ENCODE measurements at regions not wholly inside any gene's neighbourhood (a gene's known extent, or its start where the extent isn't known, plus 50 kb on each side); places are given as distances from the start of the nearest gene placed in this dataset.

GRCh38 chr12:4157122-4157521 lies 116.4 kb upstream of the CCND2 start:
- Histone ChIP-seq H4K20me1 (ENCODE audit: insufficient read depth) (no peaks in the 10 kb centered on the region), H3F3A (ENCODE audit: insufficient read depth, low read length, poor library complexity, severe bottlenecking) (no peaks in the 10 kb centered on the region), H3K9me3 (ENCODE audit: low read length) (no peaks in the 10 kb centered on the region), H2AFZ (ENCODE audit: low read depth, low read length) (no peak overlapping the region), H3K36me3 (ENCODE audit: insufficient read depth, low read length) (no peaks in the 10 kb centered on the region), H3K4me2 (ENCODE audit: low read length) (no peak overlapping the region), H3K9ac (ENCODE audit: low read length) (no peak overlapping the region), H3K9me2 (ENCODE audit: insufficient read depth, low read length) (no peaks in the 10 kb centered on the region), H3K27me3 (ENCODE audit: insufficient read depth, low read depth, low read length) (no peaks in the 10 kb centered on the region), H3K4me3 (ENCODE audit: low read length) (no peak overlapping the region), H3K79me2 (replicated peaks; ENCODE audit: insufficient read depth, low read length) (no peaks in the 10 kb centered on the region), H3K27ac (ENCODE audit: low read length) (no peak overlapping the region)
- TF ChIP-seq EP300 (conservative IDR thresholded peaks at IDR 0.05; ENCODE audit: poor library complexity, severe bottlenecking) = no peak
- no peak for TF ChIP-seq MXI1 (conservative IDR thresholded peaks at IDR 0.05; ENCODE audit: poor library complexity, severe bottlenecking)
- no peak for TF ChIP-seq SMC3 (conservative IDR thresholded peaks at IDR 0.05; ENCODE audit: poor library complexity)
- TF ChIP-seq REST (IDR thresholded peaks at IDR 0.05; ENCODE audit: borderline replicate concordance) = no peak
- TF ChIP-seq CTCF (IDR thresholded peaks at IDR 0.05; ENCODE audit: poor library complexity, severe bottlenecking) = no peak
- TF ChIP-seq EZH2 (IDR thresholded peaks at IDR 0.05; ENCODE audit: borderline replicate concordance, insufficient read depth, low read length, poor library complexity, severe bottlenecking) = no peak
- TF ChIP-seq POLR2AphosphoS5 (IDR thresholded peaks at IDR 0.05) = no peak
- no peak for TF ChIP-seq RAD21 (conservative IDR thresholded peaks at IDR 0.05)
- no peak for TF ChIP-seq TAF1 (IDR thresholded peaks at IDR 0.05; ENCODE audit: low read depth)

- no peaks in the 10 kb centered on the region for H3K9me2 ChIP-seq (ENCODE audit: insufficient read depth, low read length)
Measured at GRCh38 chr12:4156317-4156716, 117.2 kb upstream of the CCND2 start.

More at GRCh38 chr12:4156317-4156716, 117.2 kb upstream of the CCND2 start:
- Histone ChIP-seq H3K9ac (ENCODE audit: low read length) (no peak overlapping the region), H3F3A (ENCODE audit: insufficient read depth, low read length, poor library complexity, severe bottlenecking) (no peaks in the 10 kb centered on the region), H2AFZ (ENCODE audit: low read depth, low read length) (no peak overlapping the region), H3K9me3 (ENCODE audit: low read length) (no peaks in the 10 kb centered on the region), H3K36me3 (ENCODE audit: insufficient read depth, low read length) (no peaks in the 10 kb centered on the region), H3K4me3 (ENCODE audit: low read length) (no peak overlapping the region), H3K27me3 (ENCODE audit: insufficient read depth, low read depth, low read length) (no peaks in the 10 kb centered on the region), H3K27ac (ENCODE audit: low read length) (no peak overlapping the region), H3K4me2 (ENCODE audit: low read length) (no peak overlapping the region), H3K79me2 (replicated peaks; ENCODE audit: insufficient read depth, low read length) (no peaks in the 10 kb centered on the region), H4K20me1 (ENCODE audit: insufficient read depth) (no peaks in the 10 kb centered on the region)
- TF ChIP-seq CTCF (IDR thresholded peaks at IDR 0.05; ENCODE audit: poor library complexity, severe bottlenecking) (no peak), MXI1 (conservative IDR thresholded peaks at IDR 0.05; ENCODE audit: poor library complexity, severe bottlenecking) (no peak), TAF1 (IDR thresholded peaks at IDR 0.05; ENCODE audit: low read depth) (no peak), REST (IDR thresholded peaks at IDR 0.05; ENCODE audit: borderline replicate concordance) (no peak), EP300 (conservative IDR thresholded peaks at IDR 0.05; ENCODE audit: poor library complexity, severe bottlenecking) (no peak), EZH2 (IDR thresholded peaks at IDR 0.05; ENCODE audit: borderline replicate concordance, insufficient read depth, low read length, poor library complexity, severe bottlenecking) (no peak), RAD21 (conservative IDR thresholded peaks at IDR 0.05) (no peak), SMC3 (conservative IDR thresholded peaks at IDR 0.05; ENCODE audit: poor library complexity) (no peak), POLR2AphosphoS5 (IDR thresholded peaks at IDR 0.05) (no peak)
